ENCODE measurements at regions not wholly inside any gene's neighbourhood (a gene's known extent, or its start where the extent isn't known, plus 50 kb on each side); places are given as distances from the start of the nearest gene placed in this dataset.

DNA sequence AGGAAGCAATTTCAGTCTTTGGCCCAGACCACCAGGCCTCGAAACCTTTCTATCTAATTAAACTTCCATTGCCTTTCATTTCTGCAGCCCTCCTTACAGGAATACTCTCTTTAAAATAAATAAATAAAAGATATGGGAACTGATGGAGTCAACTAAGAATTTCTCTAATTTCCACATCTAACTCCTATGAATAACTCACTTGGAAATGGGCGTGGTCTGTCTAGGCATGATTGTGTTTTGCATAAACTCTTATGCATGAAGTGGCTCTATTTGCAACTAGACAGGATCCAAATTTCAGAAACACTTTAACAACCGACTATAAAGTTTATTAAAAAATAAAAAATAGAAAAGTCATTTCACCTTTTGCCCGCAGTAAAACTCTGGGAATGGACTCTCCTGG is 199.5 kb downstream of the ADSS2 start:
- Histone ChIP-seq H3K27me3 (no peaks in the 10 kb centered on the region), H3K4me3 (no peak overlapping the region), H3K9me3 (no peaks in the 10 kb centered on the region), H3K4me1 (peaks cover 0 to 5% (median 1%) of the 10 kb centered on the region in 4 donors), H3K36me3 (no peaks in the 10 kb centered on the region), H3K27ac (no peak overlapping the region)
- no peak for TF ChIP-seq POLR2AphosphoS5 (IDR thresholded peaks at IDR 0.05)
- TF ChIP-seq POLR2A (IDR thresholded peaks at IDR 0.05): no peak
- TF ChIP-seq EP300 (IDR thresholded peaks at IDR 0.05): no peak
- TF ChIP-seq, protein P1, sequence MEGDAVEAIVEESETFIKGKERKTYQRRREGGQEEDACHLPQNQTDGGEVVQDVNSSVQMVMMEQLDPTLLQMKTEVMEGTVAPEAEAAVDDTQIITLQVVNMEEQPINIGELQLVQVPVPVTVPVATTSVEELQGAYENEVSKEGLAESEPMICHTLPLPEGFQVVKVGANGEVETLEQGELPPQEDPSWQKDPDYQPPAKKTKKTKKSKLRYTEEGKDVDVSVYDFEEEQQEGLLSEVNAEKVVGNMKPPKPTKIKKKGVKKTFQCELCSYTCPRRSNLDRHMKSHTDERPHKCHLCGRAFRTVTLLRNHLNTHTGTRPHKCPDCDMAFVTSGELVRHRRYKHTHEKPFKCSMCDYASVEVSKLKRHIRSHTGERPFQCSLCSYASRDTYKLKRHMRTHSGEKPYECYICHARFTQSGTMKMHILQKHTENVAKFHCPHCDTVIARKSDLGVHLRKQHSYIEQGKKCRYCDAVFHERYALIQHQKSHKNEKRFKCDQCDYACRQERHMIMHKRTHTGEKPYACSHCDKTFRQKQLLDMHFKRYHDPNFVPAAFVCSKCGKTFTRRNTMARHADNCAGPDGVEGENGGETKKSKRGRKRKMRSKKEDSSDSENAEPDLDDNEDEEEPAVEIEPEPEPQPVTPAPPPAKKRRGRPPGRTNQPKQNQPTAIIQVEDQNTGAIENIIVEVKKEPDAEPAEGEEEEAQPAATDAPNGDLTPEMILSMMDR (IDR thresholded peaks at IDR 0.05): no peak
- DNase-seq (no peak), ATAC-seq (ENCODE audit: low FRiP score in 2 of 2) (no peak)
- 90 to 95% methylated on average over 4 of the region's 4 CpGs for WGBS, 2 donors

DNA sequence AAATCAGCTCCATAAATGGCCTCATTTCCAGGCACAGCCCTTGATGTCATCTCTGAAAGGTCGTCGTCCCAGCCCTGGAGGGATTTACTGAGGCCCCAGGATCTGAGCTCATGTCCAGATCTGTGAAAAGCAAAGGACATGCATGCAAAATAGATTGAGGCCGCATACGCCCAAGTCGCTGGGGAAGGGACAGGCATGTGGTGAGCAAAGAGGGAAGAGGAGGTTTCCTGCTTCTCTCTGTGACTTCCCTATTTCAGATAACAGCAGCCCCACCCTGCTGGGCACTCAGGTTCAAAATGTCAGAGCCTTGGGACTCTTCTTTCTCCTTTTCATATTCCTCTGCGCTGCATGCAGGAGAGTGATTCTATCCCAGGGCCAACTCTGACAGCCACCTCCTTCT is 197.2 kb downstream of the ADSS2 start:
- H3K4me3 ChIP-seq: no peak overlapping the region
- WGBS, 2 donors: 42 to 60% methylated on average over 6 of the region's 6 CpGs
- no peaks in the 10 kb centered on the region for H3K9me3 ChIP-seq
- H3K27me3 ChIP-seq: no peaks in the 10 kb centered on the region
- DNase-seq: peak in 1 of 2 donors; percentile 72
- peak; percentile 80 to 90 for ATAC-seq (ENCODE audit: low FRiP score in 2 of 2)
- peak overlapping the region; percentile 29 to 72 (median 56) for H3K27ac ChIP-seq
- no peaks in the 10 kb centered on the region for H3K36me3 ChIP-seq
- H3K4me1 ChIP-seq: peaks cover 0 to 3% (median 1%) of the 10 kb centered on the region in 4 donors
- TF ChIP-seq, protein P1 (IDR thresholded peaks at IDR 0.05): no peak
- no peak for TF ChIP-seq POLR2A (IDR thresholded peaks at IDR 0.05)
- no peak for TF ChIP-seq EP300 (IDR thresholded peaks at IDR 0.05)
- TF ChIP-seq POLR2AphosphoS5 (IDR thresholded peaks at IDR 0.05): no peak

DNA sequence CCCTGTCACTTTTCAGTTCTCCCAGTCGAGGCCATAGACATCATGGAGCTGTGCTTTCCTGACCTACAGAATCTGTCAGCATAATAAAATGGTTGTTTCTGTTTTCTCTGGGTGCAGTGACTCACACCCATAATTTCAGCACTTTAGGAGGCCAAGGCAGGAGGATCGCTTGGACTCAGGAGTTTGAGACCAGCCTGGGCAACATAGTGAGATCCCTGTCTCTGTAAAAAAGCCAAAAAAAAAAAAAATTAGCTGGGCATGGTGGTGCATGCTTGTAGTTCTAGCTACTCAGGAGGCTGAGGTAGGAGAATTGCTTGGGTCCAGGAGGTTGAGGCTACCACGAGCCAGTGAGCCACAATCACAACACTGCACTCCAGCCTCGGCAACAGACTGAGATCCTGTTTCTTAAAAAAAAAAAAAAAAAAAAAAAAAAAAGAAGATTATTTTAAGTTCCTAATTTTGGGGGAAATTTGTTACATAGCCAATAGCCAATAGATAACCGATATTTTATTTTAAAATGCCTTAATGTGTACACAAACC is 196.2 kb downstream of the ADSS2 start:
- TF ChIP-seq POLR2A (IDR thresholded peaks at IDR 0.05) (no peak), EP300 (IDR thresholded peaks at IDR 0.05) (no peak), POLR2AphosphoS5 (IDR thresholded peaks at IDR 0.05) (no peak)
- TF ChIP-seq, protein P1 (IDR thresholded peaks at IDR 0.05): no peak
- Histone ChIP-seq H3K4me3 (no peak overlapping the region), H3K9me3 (no peaks in the 10 kb centered on the region), H3K27me3 (no peaks in the 10 kb centered on the region), H3K4me1 (peaks cover 0 to 3% (median 1%) of the 10 kb centered on the region in 4 donors), H3K27ac (peak overlapping the region in 1 of 4 donors; percentile 62), H3K36me3 (no peaks in the 10 kb centered on the region)
- no peak for DNase-seq
- no peak for ATAC-seq (ENCODE audit: low FRiP score in 2 of 2)
- WGBS, 2 donors: 83 to 90% methylated on average over 5 of the region's 5 CpGs

DNA sequence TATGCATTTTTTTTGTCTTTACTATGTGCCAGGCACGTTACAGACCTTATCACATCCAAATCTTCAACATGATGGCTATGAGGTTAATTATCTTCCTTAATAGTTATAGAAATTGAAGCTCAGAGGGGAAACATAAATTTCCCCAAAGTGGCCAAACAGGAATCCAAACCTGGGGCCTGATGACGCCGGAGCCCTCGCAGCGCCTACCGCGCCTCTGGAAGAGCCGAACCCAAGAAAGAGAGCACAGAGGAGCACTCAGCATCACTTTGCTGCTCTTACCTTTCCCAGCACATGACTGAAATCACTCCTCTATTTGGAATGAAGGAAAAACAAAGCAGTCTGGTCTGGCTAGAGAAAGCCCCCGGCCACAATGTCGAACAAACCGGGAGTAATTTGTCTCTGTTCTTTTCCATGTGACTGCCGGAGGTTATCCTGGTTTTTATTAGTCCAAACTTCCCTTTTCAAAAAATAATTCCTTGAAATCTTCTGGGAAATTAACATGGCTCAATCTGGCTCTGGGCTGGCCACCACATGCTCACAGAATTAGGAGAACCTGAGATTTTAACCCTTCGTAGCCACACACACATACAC is 195.5 kb downstream of the ADSS2 start:
- DNase-seq (peak in 1 of 2 donors; percentile 46), ATAC-seq (ENCODE audit: low FRiP score in 2 of 2) (no peak)
- Histone ChIP-seq H3K4me1 (peaks cover 0 to 3% (median 1%) of the 10 kb centered on the region in 4 donors), H3K4me3 (no peak overlapping the region), H3K9me3 (no peaks in the 10 kb centered on the region), H3K36me3 (no peaks in the 10 kb centered on the region), H3K27ac (no peak overlapping the region), H3K27me3 (no peaks in the 10 kb centered on the region)
- TF ChIP-seq POLR2A (IDR thresholded peaks at IDR 0.05): no peak
- no peak for TF ChIP-seq POLR2AphosphoS5 (IDR thresholded peaks at IDR 0.05)
- TF ChIP-seq, protein P1 (IDR thresholded peaks at IDR 0.05): no peak
- no peak for TF ChIP-seq EP300 (IDR thresholded peaks at IDR 0.05)
- 76 to 87% methylated on average over 13 of the region's 13 CpGs for WGBS, 2 donors

DNA sequence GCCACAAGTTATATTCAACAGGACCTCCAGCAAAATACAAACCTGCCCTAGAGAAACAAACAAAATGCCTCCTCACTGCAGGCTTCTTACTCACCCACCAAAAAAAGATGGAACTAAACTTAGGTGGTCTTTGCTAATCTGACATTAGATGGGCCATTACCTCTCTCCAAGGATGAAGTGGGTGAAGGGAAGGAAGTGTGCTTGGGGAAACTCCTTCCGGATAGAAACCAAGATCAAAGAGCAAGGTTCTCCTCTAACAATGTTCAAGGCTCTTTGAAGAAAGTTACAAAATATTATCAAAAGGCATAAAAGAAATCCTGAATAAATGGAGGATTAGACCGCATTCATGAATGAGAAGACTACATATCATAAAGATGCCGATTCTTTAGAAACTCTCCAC is 187.5 kb downstream of the ADSS2 start:
- Histone ChIP-seq H3K4me1 (no peaks in the 10 kb centered on the region), H3K4me3 (no peak overlapping the region), H3K9me3 (no peaks in the 10 kb centered on the region), H3K36me3 (no peaks in the 10 kb centered on the region), H3K27me3 (no peaks in the 10 kb centered on the region), H3K27ac (no peak overlapping the region)
- WGBS, 2 donors: 83 to 89% methylated on average over 3 of the region's 3 CpGs
- DNase-seq (no peak), ATAC-seq (ENCODE audit: low FRiP score in 2 of 2) (no peak)
- TF ChIP-seq, protein P1 (IDR thresholded peaks at IDR 0.05): no peak
- TF ChIP-seq POLR2A (IDR thresholded peaks at IDR 0.05) (no peak), EP300 (IDR thresholded peaks at IDR 0.05) (no peak)

All from upper lobe of left lung (tissue), 6 donors.